CD4-positive, alpha-beta T cell treated with Interleukin-12 subunit alpha and Interleukin-12 subunit beta, for 1 hour (primary cell): ENCODE measurements at regions not wholly inside any gene's neighbourhood (a gene's known extent, or its start where the extent isn't known, plus 50 kb on each side); places are given as distances from the start of the nearest gene placed in this dataset.
A peak's percentile ranks its signal among the peaks of the same experiment; 100 is the strongest.
"Not testable (repeated sequence)": the region's sequence is repeated elsewhere in the genome, so short reads cannot be mapped to it uniquely, and the experiment has no call there.

Experiments used
- DNase-seq: peaks from one replicate; pipeline ENCODE4 v3.0.0-alpha.2; 2020

- no peak for DNase-seq
Observed at GRCh38 chr6:91082311-91082832, 495.5 kb upstream of the MAP3K7 start.

- peak; percentile 7 for DNase-seq
Observed at GRCh38 chr6:91081452-91082067, 494.7 kb upstream of the MAP3K7 start.

- no peak for DNase-seq
Observed at GRCh38 chr6:91080871-91081270, 494.0 kb upstream of the MAP3K7 start.

- DNase-seq, result no peak
Observed at GRCh38 chr6:91079969-91080368, 493.1 kb upstream of the MAP3K7 start.

GRCh38 chr6:91075244-91075976 lies 488.5 kb upstream of the MAP3K7 start:
- DNase-seq, result no peak

GRCh38 chr6:91063362-91063761 lies 476.5 kb upstream of the MAP3K7 start:
- no peak for DNase-seq

- DNase-seq, result no peak
Observed at GRCh38 chr6:91057689-91058088, 470.8 kb upstream of the MAP3K7 start.

GRCh38 chr6:91055959-91056358 lies 469.1 kb upstream of the MAP3K7 start:
- no peak for DNase-seq

GRCh38 chr6:91052473-91053450 lies 465.9 kb upstream of the MAP3K7 start:
- not testable (repeated sequence) for DNase-seq

- no peak for DNase-seq
Observed at GRCh38 chr6:91045161-91045560, 458.3 kb upstream of the MAP3K7 start.

GRCh38 chr6:91043751-91044150 lies 456.9 kb upstream of the MAP3K7 start:
- DNase-seq, result no peak

- DNase-seq, result no peak
Observed at GRCh38 chr6:91042656-91043055, 455.8 kb upstream of the MAP3K7 start.

GRCh38 chr6:91033964-91034363 lies 447.1 kb upstream of the MAP3K7 start:
- no peak for DNase-seq

- DNase-seq, result no peak
Observed at GRCh38 chr6:91031581-91031980, 444.7 kb upstream of the MAP3K7 start.

- no peak for DNase-seq
Observed at GRCh38 chr6:91029211-91029610, 442.3 kb upstream of the MAP3K7 start.

- no peak for DNase-seq
Observed at GRCh38 chr6:91023529-91023928, 436.7 kb upstream of the MAP3K7 start.

- DNase-seq, result no peak
Observed at GRCh38 chr6:91020744-91021143, 433.9 kb upstream of the MAP3K7 start.

GRCh38 chr6:91018586-91018985 lies 431.7 kb upstream of the MAP3K7 start:
- DNase-seq, result no peak

- no peak for DNase-seq
Observed at GRCh38 chr6:91013511-91013910, 426.6 kb upstream of the MAP3K7 start.

GRCh38 chr6:90997076-90997475 lies 410.2 kb upstream of the MAP3K7 start:
- DNase-seq, result no peak

GRCh38 chr6:90993770-90994169 lies 406.9 kb upstream of the MAP3K7 start:
- no peak for DNase-seq

GRCh38 chr6:90989763-90990162 lies 402.9 kb upstream of the MAP3K7 start:
- DNase-seq, result no peak

- DNase-seq, result no peak
Observed at GRCh38 chr6:90984066-90984465, 397.2 kb upstream of the MAP3K7 start.
